ENCODE measurements at regions not wholly inside any gene's neighbourhood (a gene's known extent, or its start where the extent isn't known, plus 50 kb on each side); places are given as distances from the start of the nearest gene placed in this dataset.

DNA sequence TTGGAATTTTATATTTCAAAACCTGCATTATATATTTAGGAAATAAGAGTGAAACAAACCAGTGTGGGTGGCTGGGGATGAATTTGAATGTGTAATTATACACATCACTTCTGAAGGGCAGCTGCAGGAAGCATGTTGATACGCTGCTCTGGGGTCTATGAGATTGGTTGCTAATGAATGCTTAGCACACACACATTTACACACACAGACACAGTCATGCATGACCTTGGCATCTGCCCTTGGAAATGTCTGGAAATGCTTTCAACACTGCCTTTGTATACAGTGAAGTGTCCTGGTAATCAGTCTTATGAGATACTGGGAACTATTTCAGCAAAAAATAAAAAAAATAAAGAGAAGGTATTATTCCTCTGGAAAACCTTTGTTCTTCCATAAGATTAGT, 83.4 kb downstream of the ELOVL4 start (continued):
- TF ChIP-seq MYC (IDR thresholded peaks at IDR 0.05; ENCODE audit: borderline replicate concordance, low read length) (no peak), CBX8 (IDR thresholded peaks at IDR 0.05) (no peak)

DNA sequence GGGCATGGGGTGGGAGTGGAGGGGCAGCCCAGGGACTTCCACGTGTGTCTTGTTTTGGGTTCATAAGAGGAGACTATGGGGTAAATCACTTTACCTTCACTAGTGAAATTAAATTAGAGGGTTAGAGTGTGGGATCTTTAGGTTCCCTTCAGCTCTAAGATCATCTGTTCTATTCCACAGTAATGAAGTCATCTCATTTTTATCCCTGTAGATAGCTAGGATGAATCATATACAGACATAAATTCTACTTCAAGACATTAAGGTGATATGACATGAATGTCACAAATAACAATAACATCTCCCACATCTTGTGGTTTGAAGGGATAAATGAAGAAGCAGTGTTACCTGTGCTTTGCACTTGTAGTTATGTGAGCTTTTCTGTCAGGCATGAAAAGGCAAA, 83.8 kb downstream of the ELOVL4 start:
- Histone ChIP-seq H3K27ac (no peak overlapping the region), H3K9me3 (no peaks in the 10 kb centered on the region), H3K4me2 (no peak overlapping the region), H3K4me3 (no peak overlapping the region), H3K4me1 (no peaks in the 10 kb centered on the region)
- POLR2A ChIA-PET: no interaction called here
- ATAC-seq (no peak), FAIRE-seq (no peak), DNase-seq (ENCODE audit: low read depth in 1 of 2, low spot score in 1 of 2) (no peak)
- WGBS (ENCODE audit: missing lambda C conversion rate): 13% methylated on average over 1 of the region's 1 CpG
- CTCF ChIA-PET: no interaction called here
- TF ChIP-seq RFX5 (IDR thresholded peaks at IDR 0.05) (no peak), MAFK (IDR thresholded peaks at IDR 0.05; ENCODE audit: partially characterized antibody) (no peak), RCOR1 (IDR thresholded peaks at IDR 0.05; ENCODE audit: low read depth, low read length) (no peak), RARB (CRISPR knock-in tag; IDR thresholded peaks at IDR 0.05) (no peak), CHD4 (IDR thresholded peaks at IDR 0.05; ENCODE audit: borderline replicate concordance) (no peak)

DNA sequence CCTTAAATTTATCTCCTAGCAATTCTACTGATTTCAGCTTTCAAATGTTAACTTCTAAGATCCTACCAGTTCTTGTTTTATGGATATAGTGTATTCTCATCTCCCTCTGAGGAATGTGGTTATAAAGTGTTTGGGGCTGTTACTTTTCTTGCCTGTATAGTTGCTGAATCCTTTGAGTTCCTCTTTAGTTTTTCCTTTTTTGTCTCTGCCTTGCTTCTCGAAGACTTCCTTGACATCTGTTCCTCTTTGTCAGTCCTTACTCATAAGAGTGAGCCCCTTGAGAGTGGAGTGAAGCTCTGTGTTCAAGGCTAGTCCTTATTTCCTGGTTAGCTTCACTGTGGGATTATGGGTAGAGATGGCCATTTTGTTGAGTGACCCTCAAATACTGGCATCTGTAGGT, 84.6 kb downstream of the ELOVL4 start:
- Histone ChIP-seq H3K9me3 (no peaks in the 10 kb centered on the region), H3K4me2 (no peak overlapping the region), H3K4me1 (no peaks in the 10 kb centered on the region), H3K27ac (no peak overlapping the region), H3K4me3 (no peak overlapping the region)
- FAIRE-seq (no peak), ATAC-seq (no peak), DNase-seq (ENCODE audit: low read depth in 1 of 2, low spot score in 1 of 2) (no peak)
- TF ChIP-seq, protein P1, sequence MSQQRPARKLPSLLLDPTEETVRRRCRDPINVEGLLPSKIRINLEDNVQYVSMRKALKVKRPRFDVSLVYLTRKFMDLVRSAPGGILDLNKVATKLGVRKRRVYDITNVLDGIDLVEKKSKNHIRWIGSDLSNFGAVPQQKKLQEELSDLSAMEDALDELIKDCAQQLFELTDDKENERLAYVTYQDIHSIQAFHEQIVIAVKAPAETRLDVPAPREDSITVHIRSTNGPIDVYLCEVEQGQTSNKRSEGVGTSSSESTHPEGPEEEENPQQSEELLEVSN (IDR thresholded peaks at IDR 0.05; ENCODE audit: borderline replicate concordance, low read depth): no peak
- no peak for TF ChIP-seq ESRRA (IDR thresholded peaks at IDR 0.05; ENCODE audit: borderline replicate concordance, low read length)
- TF ChIP-seq CBX8 (IDR thresholded peaks at IDR 0.05): no peak
- no peak for TF ChIP-seq ZNF302 (CRISPR knock-in tag; IDR thresholded peaks at IDR 0.05)
- TF ChIP-seq, protein P2, sequence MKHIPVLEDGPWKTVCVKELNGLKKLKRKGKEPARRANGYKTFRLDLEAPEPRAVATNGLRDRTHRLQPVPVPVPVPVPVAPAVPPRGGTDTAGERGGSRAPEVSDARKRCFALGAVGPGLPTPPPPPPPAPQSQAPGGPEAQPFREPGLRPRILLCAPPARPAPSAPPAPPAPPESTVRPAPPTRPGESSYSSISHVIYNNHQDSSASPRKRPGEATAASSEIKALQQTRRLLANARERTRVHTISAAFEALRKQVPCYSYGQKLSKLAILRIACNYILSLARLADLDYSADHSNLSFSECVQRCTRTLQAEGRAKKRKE (CRISPR knock-in tag; IDR thresholded peaks at IDR 0.05; ENCODE audit: low read depth): no peak
- no peak for TF ChIP-seq EHMT2 (IDR thresholded peaks at IDR 0.05; ENCODE audit: low read depth)
- TF ChIP-seq MAZ (IDR thresholded peaks at IDR 0.05; ENCODE audit: borderline replicate concordance, low read depth, low read length): no peak
- TF ChIP-seq, protein P3, sequence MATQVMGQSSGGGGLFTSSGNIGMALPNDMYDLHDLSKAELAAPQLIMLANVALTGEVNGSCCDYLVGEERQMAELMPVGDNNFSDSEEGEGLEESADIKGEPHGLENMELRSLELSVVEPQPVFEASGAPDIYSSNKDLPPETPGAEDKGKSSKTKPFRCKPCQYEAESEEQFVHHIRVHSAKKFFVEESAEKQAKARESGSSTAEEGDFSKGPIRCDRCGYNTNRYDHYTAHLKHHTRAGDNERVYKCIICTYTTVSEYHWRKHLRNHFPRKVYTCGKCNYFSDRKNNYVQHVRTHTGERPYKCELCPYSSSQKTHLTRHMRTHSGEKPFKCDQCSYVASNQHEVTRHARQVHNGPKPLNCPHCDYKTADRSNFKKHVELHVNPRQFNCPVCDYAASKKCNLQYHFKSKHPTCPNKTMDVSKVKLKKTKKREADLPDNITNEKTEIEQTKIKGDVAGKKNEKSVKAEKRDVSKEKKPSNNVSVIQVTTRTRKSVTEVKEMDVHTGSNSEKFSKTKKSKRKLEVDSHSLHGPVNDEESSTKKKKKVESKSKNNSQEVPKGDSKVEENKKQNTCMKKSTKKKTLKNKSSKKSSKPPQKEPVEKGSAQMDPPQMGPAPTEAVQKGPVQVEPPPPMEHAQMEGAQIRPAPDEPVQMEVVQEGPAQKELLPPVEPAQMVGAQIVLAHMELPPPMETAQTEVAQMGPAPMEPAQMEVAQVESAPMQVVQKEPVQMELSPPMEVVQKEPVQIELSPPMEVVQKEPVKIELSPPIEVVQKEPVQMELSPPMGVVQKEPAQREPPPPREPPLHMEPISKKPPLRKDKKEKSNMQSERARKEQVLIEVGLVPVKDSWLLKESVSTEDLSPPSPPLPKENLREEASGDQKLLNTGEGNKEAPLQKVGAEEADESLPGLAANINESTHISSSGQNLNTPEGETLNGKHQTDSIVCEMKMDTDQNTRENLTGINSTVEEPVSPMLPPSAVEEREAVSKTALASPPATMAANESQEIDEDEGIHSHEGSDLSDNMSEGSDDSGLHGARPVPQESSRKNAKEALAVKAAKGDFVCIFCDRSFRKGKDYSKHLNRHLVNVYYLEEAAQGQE (IDR thresholded peaks at IDR 0.05): no peak
- TF ChIP-seq RFX5 (IDR thresholded peaks at IDR 0.05): no peak
- no peak for TF ChIP-seq MAFK (IDR thresholded peaks at IDR 0.05; ENCODE audit: partially characterized antibody)
- TF ChIP-seq, protein P4, sequence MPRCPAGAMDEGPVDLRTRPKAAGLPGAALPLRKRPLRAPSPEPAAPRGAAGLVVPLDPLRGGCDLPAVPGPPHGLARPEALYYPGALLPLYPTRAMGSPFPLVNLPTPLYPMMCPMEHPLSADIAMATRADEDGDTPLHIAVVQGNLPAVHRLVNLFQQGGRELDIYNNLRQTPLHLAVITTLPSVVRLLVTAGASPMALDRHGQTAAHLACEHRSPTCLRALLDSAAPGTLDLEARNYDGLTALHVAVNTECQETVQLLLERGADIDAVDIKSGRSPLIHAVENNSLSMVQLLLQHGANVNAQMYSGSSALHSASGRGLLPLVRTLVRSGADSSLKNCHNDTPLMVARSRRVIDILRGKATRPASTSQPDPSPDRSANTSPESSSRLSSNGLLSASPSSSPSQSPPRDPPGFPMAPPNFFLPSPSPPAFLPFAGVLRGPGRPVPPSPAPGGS (IDR thresholded peaks at IDR 0.05): no peak
- WGBS (ENCODE audit: missing lambda C conversion rate): 0% methylated on average over 1 of the region's 1 CpG
- CTCF ChIA-PET: no interaction called here
- POLR2A ChIA-PET: no interaction called here

DNA sequence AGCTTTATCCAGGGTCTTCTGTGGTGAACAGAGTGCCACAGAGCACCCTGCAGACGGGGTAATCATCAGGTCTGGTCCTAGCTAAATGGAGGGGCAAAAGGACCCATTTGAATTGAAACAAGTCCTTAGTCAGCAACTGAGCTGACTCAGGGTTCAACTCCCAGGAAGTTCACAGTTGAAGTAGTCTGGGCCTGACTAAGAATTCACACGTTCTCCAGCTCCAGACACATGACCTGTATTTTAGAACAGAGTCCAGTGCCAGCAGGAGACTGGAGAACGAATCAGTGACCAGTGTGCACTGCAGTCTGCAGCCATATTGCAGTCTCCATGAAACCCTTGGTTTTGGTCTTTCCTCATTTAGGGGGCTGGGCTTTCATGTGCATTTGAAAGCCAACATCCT, 85.2 kb downstream of the ELOVL4 start:
- ChIA-PET CTCF (no interaction called here), POLR2A (no interaction called here)
- ATAC-seq (no peak), DNase-seq (ENCODE audit: low read depth in 1 of 2, low spot score in 1 of 2) (no peak), FAIRE-seq (no peak)
- no peaks in the 10 kb centered on the region for H3K4me1 ChIP-seq
- H3K4me2 ChIP-seq: no peak overlapping the region
- WGBS (ENCODE audit: missing lambda C conversion rate): 8% methylated on average over 3 of the region's 3 CpGs
- H3K9me3 ChIP-seq: no peaks in the 10 kb centered on the region
- no peak overlapping the region for H3K27ac ChIP-seq
- no peak overlapping the region for H3K4me3 ChIP-seq
- TF ChIP-seq RNF2 (IDR thresholded peaks at IDR 0.05; ENCODE audit: borderline replicate concordance, low read depth) (no peak), FOSL2 (IDR thresholded peaks at IDR 0.05) (no peak), FOSL2 (CRISPR knock-in tag; IDR thresholded peaks at IDR 0.05) (no peak), FOXS1 (CRISPR knock-in tag; IDR thresholded peaks at IDR 0.05) (no peak), CHD2 (IDR thresholded peaks at IDR 0.05; ENCODE audit: low read length, partially characterized antibody) (no peak), CBX2 (IDR thresholded peaks at IDR 0.05; ENCODE audit: borderline replicate concordance, low read depth) (no peak), ZFP36 (IDR thresholded peaks at IDR 0.05; ENCODE audit: borderline replicate concordance, partially characterized antibody) (no peak), CHD4 (IDR thresholded peaks at IDR 0.05; ENCODE audit: borderline replicate concordance) (no peak)
- TF ChIP-seq, protein P5, sequence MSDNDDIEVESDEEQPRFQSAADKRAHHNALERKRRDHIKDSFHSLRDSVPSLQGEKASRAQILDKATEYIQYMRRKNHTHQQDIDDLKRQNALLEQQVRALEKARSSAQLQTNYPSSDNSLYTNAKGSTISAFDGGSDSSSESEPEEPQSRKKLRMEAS (IDR thresholded peaks at IDR 0.05): no peak
- TF ChIP-seq, protein P3 (IDR thresholded peaks at IDR 0.05): no peak
